Neural cell (in vitro differentiated cells): ENCODE measurements at regions not wholly inside any gene's neighbourhood (a gene's known extent, or its start where the extent isn't known, plus 50 kb on each side); places are given as distances from the start of the nearest gene placed in this dataset.

Experiments used
- H2AFZ ChIP-seq: fragments of 200-600, 300-800 bp; sonication (generic), shearing (Covaris generic); 2 replicates; pipeline ENCODE4 v1.6.0; 2014; ENCODE audit warnings: low read depth, mild to moderate bottlenecking, antibody characterized with exemption, low read length, moderate library complexity
- H3F3A ChIP-seq: fragments of 200-600 bp; shearing (Covaris generic); 2 replicates; pipeline ENCODE4 v1.6.1; 2016; ENCODE audit warnings: mild to moderate bottlenecking, moderate library complexity, mixed read lengths, antibody characterized with exemption, low read length; ENCODE audit not compliant: insufficient read depth, poor library complexity, severe bottlenecking
- H3K27ac ChIP-seq: fragments of 200-600, 300-800 bp; sonication (generic), shearing (Covaris generic); 2 replicates; pipeline ENCODE4 v1.5.1; 2014; ENCODE audit warnings: mild to moderate bottlenecking, low read length, moderate library complexity
- H3K27me3 ChIP-seq: fragments of 300-800, 200-600 bp; sonication (generic), shearing (Covaris generic); 2 replicates; pipeline ENCODE4 v1.6.0; 2014; ENCODE audit warnings: mild to moderate bottlenecking, low read depth, low read length, moderate library complexity; ENCODE audit not compliant: insufficient read depth
- H3K36me3 ChIP-seq: fragments of 300-800, 200-600 bp; sonication (generic), shearing (Covaris generic); 2 replicates; pipeline ENCODE4 v1.5.1; 2014; ENCODE audit warnings: mild to moderate bottlenecking, antibody characterized with exemption, low read length, moderate library complexity; ENCODE audit not compliant: insufficient read depth
- H3K4me2 ChIP-seq: fragments of 300-800, 200-600 bp; sonication (generic), shearing (Covaris generic); 2 replicates; pipeline ENCODE4 v1.6.0; 2014; ENCODE audit warnings: mild to moderate bottlenecking, low read length
- H3K4me3 ChIP-seq: fragments of 300-800, 200-600 bp; sonication (generic), shearing (Covaris generic); 2 replicates; pipeline ENCODE4 v1.5.1; 2014; ENCODE audit warnings: mild to moderate bottlenecking, low read length, moderate library complexity
- H3K79me2 ChIP-seq: fragments of 200-600 bp; shearing (Covaris generic); replicated peaks from 2 replicates; pipeline ENCODE4 v1.6.0; 2014; ENCODE audit warnings: mild to moderate bottlenecking, low read length, moderate library complexity; ENCODE audit not compliant: insufficient read depth
- H3K9ac ChIP-seq: fragments of 300-800, 200-600 bp; sonication (generic), shearing (Covaris generic); 2 replicates; pipeline ENCODE4 v1.6.1; 2016; ENCODE audit warnings: mild to moderate bottlenecking, low read length, mixed read lengths
- H3K9me2 ChIP-seq: fragments of 200-600 bp; shearing (Covaris generic); 2 replicates; pipeline ENCODE4 v1.6.1; 2016; ENCODE audit warnings: mild to moderate bottlenecking, low read length, mixed read lengths; ENCODE audit not compliant: insufficient read depth
- H3K9me3 ChIP-seq: fragments of 200-600, 300-800 bp; sonication (generic), shearing (Covaris generic); 2 replicates; pipeline ENCODE4 v1.6.1; 2016; ENCODE audit warnings: mild to moderate bottlenecking, mixed run types, low read length, moderate library complexity, mixed read lengths
- H4K20me1 ChIP-seq: fragments of 200-600 bp; shearing (Covaris generic); 2 replicates; pipeline ENCODE4 v1.6.1; 2016; ENCODE audit warnings: mild to moderate bottlenecking, mixed run types; ENCODE audit not compliant: insufficient read depth
- EP300 ChIP-seq: fragments of 450-650 bp; conservative IDR thresholded peaks from 2 replicates; pipeline ENCODE4 v1.6.1; 2014; ENCODE audit warnings: antibody characterized with exemption, mild to moderate bottlenecking, moderate library complexity; ENCODE audit not compliant: poor library complexity, severe bottlenecking
- EZH2 ChIP-seq: fragments of 200-600, 300-800 bp; shearing (Covaris generic), sonication (generic); IDR thresholded peaks from 2 replicates; pipeline ENCODE4 v1.6.1; 2014; ENCODE audit warnings: antibody characterized with exemption, low read length, borderline replicate concordance, mild to moderate bottlenecking; ENCODE audit not compliant: insufficient read depth, poor library complexity, severe bottlenecking
- MXI1 ChIP-seq: fragments of 450-650 bp; conservative IDR thresholded peaks from 2 replicates; pipeline ENCODE4 v1.6.1; 2014; ENCODE audit warnings: antibody characterized with exemption, mild to moderate bottlenecking; ENCODE audit not compliant: poor library complexity, severe bottlenecking
- POLR2AphosphoS5 ChIP-seq: IDR thresholded peaks from 2 replicates; pipeline ENCODE4 v1.6.1; 2012
- RAD21 ChIP-seq: fragments of 450-650 bp; conservative IDR thresholded peaks from 2 replicates; pipeline ENCODE4 v1.6.1; 2014; ENCODE audit warnings: antibody characterized with exemption, mild to moderate bottlenecking, moderate library complexity
- SMC3 ChIP-seq: fragments of 450-650 bp; conservative IDR thresholded peaks from 2 replicates; pipeline ENCODE4 v1.6.1; 2014; ENCODE audit warnings: antibody characterized with exemption, mild to moderate bottlenecking, moderate library complexity; ENCODE audit not compliant: poor library complexity
- TAF1 ChIP-seq: IDR thresholded peaks from 2 replicates; pipeline ENCODE4 v1.6.1; 2012; ENCODE audit warnings: low read depth
- TF ChIP-seq, protein P1 (sequence below): IDR thresholded peaks from 2 replicates; pipeline ENCODE4 v1.6.1; 2012; ENCODE audit warnings: borderline replicate concordance
- TF ChIP-seq, protein P2 (sequence below): fragments of 450-650 bp; IDR thresholded peaks from 2 replicates; pipeline ENCODE4 v1.5.1; 2014; ENCODE audit warnings: antibody characterized with exemption, mild to moderate bottlenecking, moderate library complexity; ENCODE audit not compliant: poor library complexity, severe bottlenecking

DNA sequence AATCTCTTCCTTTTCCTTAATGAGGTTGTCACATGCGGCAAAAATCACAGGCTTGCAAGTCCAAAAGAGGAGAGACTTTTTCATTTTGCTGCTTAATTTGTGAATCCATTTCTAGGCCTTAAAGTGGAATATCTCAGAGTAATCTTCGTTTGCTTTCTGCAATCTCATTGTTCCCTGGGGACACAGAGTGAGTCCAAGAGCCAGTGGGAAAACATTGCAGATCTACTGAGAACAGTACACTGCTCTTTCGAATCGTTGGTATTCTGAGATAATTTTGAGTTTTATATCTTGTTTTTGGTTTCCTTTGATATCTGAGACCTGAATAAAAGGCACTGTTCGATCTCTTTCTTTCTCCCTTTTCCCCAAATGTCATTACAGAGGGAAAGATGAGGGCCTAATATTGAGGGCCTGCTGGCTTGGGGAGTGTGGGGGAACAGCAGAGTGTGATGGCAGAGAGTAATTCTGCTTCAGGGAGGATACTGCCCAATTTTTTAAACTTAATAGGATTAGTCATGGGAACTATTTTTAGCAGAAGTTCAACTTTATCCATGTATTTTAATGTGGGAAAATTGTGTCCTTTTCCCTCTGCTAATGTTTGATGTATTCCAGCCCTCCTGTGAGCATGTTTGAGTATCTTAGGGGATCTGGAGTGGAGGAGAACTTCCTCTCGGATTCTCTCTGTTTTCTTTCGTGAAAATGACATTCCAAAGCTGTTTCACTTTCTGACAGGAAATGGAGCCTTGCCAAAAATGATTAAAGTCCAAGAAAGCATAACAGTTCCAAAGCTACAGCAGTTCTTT, 418.2 kb upstream of the ZEB2 start:
- Histone ChIP-seq H3K9ac (no peak overlapping the region), H3K79me2 (no peaks in the 10 kb centered on the region), H3K9me3 (no peaks in the 10 kb centered on the region), H3F3A (no peaks in the 10 kb centered on the region), H3K27ac (no peak overlapping the region), H3K4me3 (no peak overlapping the region), H4K20me1 (no peaks in the 10 kb centered on the region), H3K9me2 (no peaks in the 10 kb centered on the region), H3K36me3 (no peaks in the 10 kb centered on the region), H3K27me3 (no peaks in the 10 kb centered on the region), H2AFZ (no peak overlapping the region), H3K4me2 (no peak overlapping the region)
- TF ChIP-seq MXI1, result no peak
- no peak for TF ChIP-seq POLR2AphosphoS5
- TF ChIP-seq, protein P1, sequence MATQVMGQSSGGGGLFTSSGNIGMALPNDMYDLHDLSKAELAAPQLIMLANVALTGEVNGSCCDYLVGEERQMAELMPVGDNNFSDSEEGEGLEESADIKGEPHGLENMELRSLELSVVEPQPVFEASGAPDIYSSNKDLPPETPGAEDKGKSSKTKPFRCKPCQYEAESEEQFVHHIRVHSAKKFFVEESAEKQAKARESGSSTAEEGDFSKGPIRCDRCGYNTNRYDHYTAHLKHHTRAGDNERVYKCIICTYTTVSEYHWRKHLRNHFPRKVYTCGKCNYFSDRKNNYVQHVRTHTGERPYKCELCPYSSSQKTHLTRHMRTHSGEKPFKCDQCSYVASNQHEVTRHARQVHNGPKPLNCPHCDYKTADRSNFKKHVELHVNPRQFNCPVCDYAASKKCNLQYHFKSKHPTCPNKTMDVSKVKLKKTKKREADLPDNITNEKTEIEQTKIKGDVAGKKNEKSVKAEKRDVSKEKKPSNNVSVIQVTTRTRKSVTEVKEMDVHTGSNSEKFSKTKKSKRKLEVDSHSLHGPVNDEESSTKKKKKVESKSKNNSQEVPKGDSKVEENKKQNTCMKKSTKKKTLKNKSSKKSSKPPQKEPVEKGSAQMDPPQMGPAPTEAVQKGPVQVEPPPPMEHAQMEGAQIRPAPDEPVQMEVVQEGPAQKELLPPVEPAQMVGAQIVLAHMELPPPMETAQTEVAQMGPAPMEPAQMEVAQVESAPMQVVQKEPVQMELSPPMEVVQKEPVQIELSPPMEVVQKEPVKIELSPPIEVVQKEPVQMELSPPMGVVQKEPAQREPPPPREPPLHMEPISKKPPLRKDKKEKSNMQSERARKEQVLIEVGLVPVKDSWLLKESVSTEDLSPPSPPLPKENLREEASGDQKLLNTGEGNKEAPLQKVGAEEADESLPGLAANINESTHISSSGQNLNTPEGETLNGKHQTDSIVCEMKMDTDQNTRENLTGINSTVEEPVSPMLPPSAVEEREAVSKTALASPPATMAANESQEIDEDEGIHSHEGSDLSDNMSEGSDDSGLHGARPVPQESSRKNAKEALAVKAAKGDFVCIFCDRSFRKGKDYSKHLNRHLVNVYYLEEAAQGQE, result no peak
- no peak for TF ChIP-seq SMC3
- no peak for TF ChIP-seq EZH2
- TF ChIP-seq, protein P2, sequence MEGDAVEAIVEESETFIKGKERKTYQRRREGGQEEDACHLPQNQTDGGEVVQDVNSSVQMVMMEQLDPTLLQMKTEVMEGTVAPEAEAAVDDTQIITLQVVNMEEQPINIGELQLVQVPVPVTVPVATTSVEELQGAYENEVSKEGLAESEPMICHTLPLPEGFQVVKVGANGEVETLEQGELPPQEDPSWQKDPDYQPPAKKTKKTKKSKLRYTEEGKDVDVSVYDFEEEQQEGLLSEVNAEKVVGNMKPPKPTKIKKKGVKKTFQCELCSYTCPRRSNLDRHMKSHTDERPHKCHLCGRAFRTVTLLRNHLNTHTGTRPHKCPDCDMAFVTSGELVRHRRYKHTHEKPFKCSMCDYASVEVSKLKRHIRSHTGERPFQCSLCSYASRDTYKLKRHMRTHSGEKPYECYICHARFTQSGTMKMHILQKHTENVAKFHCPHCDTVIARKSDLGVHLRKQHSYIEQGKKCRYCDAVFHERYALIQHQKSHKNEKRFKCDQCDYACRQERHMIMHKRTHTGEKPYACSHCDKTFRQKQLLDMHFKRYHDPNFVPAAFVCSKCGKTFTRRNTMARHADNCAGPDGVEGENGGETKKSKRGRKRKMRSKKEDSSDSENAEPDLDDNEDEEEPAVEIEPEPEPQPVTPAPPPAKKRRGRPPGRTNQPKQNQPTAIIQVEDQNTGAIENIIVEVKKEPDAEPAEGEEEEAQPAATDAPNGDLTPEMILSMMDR, result no peak
- no peak for TF ChIP-seq TAF1
- TF ChIP-seq RAD21, result no peak
- TF ChIP-seq EP300, result no peak

DNA sequence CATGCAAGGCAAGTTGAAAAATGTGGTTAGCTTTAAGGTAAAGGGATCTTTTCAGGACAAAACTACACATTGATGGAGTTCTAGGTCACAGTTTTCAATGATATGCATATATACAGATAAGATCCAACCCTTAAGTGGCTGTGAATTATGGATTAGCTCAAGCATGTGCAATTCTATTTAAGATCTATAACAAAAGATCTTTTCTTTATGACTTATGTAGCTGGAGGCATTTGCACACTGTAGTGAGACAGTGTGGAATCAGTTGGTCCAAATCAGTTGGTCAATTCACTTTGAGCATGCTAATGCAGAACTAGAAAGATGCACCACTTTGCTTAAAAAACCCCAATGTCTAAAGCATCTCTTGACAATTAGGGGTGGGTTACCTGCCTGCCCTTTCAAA, 417.1 kb upstream of the ZEB2 start:
- Histone ChIP-seq H3K79me2 (no peaks in the 10 kb centered on the region), H3K27ac (no peak overlapping the region), H3K4me3 (no peak overlapping the region), H3K27me3 (no peaks in the 10 kb centered on the region), H3K9ac (no peak overlapping the region), H3K9me3 (no peaks in the 10 kb centered on the region), H3K4me2 (no peak overlapping the region), H3F3A (no peaks in the 10 kb centered on the region), H3K36me3 (no peaks in the 10 kb centered on the region), H2AFZ (no peak overlapping the region), H3K9me2 (no peaks in the 10 kb centered on the region), H4K20me1 (no peaks in the 10 kb centered on the region)
- no peak for TF ChIP-seq MXI1
